22Rv1 (cell line): ENCODE measurements at regions not wholly inside any gene's neighbourhood (a gene's known extent, or its start where the extent isn't known, plus 50 kb on each side); places are given as distances from the start of the nearest gene placed in this dataset.

Experiments used
- H3K27ac ChIP-seq: fragments of 450-650 bp; 2 replicates; pipeline ENCODE4 v1.5.1; 2017
- CTCF ChIP-seq: fragments of 450-650 bp; IDR thresholded peaks from 2 replicates; pipeline ENCODE4 v1.5.1; 2017; ENCODE audit warnings: mild to moderate bottlenecking
- ZFX ChIP-seq: fragments of 450-650 bp; IDR thresholded peaks from 2 replicates; pipeline ENCODE4 v1.6.1; 2017; ENCODE audit warnings: antibody characterized with exemption, borderline replicate concordance

DNA sequence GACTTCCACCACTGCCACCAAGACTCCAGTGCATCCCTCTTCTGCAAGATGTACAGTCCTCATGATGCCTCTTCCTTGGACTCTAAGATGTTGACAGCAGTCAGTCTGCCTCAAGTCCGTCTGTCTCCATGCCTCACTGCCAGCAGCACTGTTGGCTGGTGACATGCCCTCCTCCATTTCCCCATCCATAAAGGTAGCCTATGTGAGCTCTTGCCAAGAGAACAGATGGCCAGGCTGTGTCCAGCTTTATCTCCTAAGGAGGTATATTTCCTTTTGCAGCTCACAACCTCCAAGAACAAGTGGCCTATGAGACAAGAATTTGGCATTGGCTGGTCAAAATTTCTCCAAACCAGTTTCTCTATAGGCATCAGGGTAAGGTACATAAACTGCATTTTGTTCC, 149.3 kb upstream of the HNRNPA3 start:
- no peak for TF ChIP-seq ZFX
- TF ChIP-seq CTCF: no peak

GRCh38 chr2:177064422-177064821, 148.2 kb upstream of the HNRNPA3 start:
- H3K27ac ChIP-seq: no peak overlapping the region
- TF ChIP-seq ZFX: no peak
- no peak for TF ChIP-seq CTCF

More for the DNA sequence above, 149.3 kb upstream of the HNRNPA3 start:
- H3K27ac ChIP-seq: no peak overlapping the region

GRCh38 chr2:177068967-177069366, 143.6 kb upstream of the HNRNPA3 start:
- no peak overlapping the region for H3K27ac ChIP-seq
- TF ChIP-seq ZFX (no peak), CTCF (no peak)

GRCh38 chr2:177072090-177072489, 140.5 kb upstream of the HNRNPA3 start:
- no peak for TF ChIP-seq ZFX
- no peak for TF ChIP-seq CTCF
- H3K27ac ChIP-seq: no peak overlapping the region

- no peak for TF ChIP-seq CTCF
- no peak for TF ChIP-seq ZFX
- no peak overlapping the region for H3K27ac ChIP-seq
These were observed 139.0 kb upstream of the HNRNPA3 start for GRCh38 chr2:177073611-177074010.

- no peak overlapping the region for H3K27ac ChIP-seq
- TF ChIP-seq ZFX (no peak), CTCF (no peak)
These were observed 138.4 kb upstream of the HNRNPA3 start for GRCh38 chr2:177074099-177074710.

- TF ChIP-seq ZFX (no peak), CTCF (no peak)
These were observed 137.3 kb upstream of the HNRNPA3 start for GRCh38 chr2:177075254-177075653.

More at GRCh38 chr2:177075254-177075653, 137.3 kb upstream of the HNRNPA3 start:
- no peak overlapping the region for H3K27ac ChIP-seq
